ENCODE measurements at regions not wholly inside any gene's neighbourhood (a gene's known extent, or its start where the extent isn't known, plus 50 kb on each side); places are given as distances from the start of the nearest gene placed in this dataset.
"Not testable (repeated sequence)": the region's sequence is repeated elsewhere in the genome, so short reads cannot be mapped to it uniquely, and the experiment has no call there.

GRCh38 chr15:36130641-36131310 lies 448.6 kb upstream of the CDIN1 start:
- no peaks in the 10 kb centered on the region for H3K27me3 Mint-ChIP-seq (ENCODE audit: low read depth)
- no peak for DNase-seq
- peaks cover under 1 to 3% of the 10 kb centered on the region in 2 donors for H3K9me3 Mint-ChIP-seq
- no peak overlapping the region for H3K27ac Mint-ChIP-seq
- no peaks in the 10 kb centered on the region for H3K36me3 Mint-ChIP-seq (ENCODE audit: insufficient read depth in 2 of 2)
- H3K4me3 Mint-ChIP-seq: no peak overlapping the region
- no peak for ATAC-seq (replicated peaks in 1 of 2)
- H3K4me1 Mint-ChIP-seq (ENCODE audit: low read depth): no peaks in the 10 kb centered on the region

GRCh38 chr15:36133742-36134141 lies 445.7 kb upstream of the CDIN1 start:
- Mint-ChIP-seq H3K27ac (no peak overlapping the region), H3K9me3 (peaks cover 0 to 3% of the 10 kb centered on the region in 2 donors), H3K27me3 (ENCODE audit: low read depth) (no peaks in the 10 kb centered on the region), H3K36me3 (ENCODE audit: insufficient read depth in 2 of 2) (no peaks in the 10 kb centered on the region), H3K4me3 (no peak overlapping the region), H3K4me1 (ENCODE audit: low read depth) (no peaks in the 10 kb centered on the region)
- ATAC-seq (replicated peaks in 1 of 2) (no peak), DNase-seq (no peak)

GRCh38 chr15:36136049-36136448 lies 443.4 kb upstream of the CDIN1 start:
- Mint-ChIP-seq H3K4me1 (ENCODE audit: low read depth) (no peaks in the 10 kb centered on the region), H3K36me3 (ENCODE audit: insufficient read depth in 2 of 2) (peaks cover 0 to 1% of the 10 kb centered on the region in 2 donors), H3K9me3 (peaks cover 0 to 3% of the 10 kb centered on the region in 2 donors), H3K27ac (no peak overlapping the region), H3K4me3 (no peak overlapping the region), H3K27me3 (ENCODE audit: low read depth) (no peaks in the 10 kb centered on the region)
- no peak for ATAC-seq (replicated peaks in 1 of 2)
- DNase-seq: no peak

- Mint-ChIP-seq H3K36me3 (ENCODE audit: insufficient read depth in 2 of 2) (no peaks in the 10 kb centered on the region), H3K4me3 (no peak overlapping the region), H3K9me3 (peaks cover 1 to 4% of the 10 kb centered on the region in 2 donors), H3K27me3 (ENCODE audit: low read depth) (no peaks in the 10 kb centered on the region), H3K4me1 (ENCODE audit: low read depth) (no peaks in the 10 kb centered on the region), H3K27ac (no peak overlapping the region)
- ATAC-seq (replicated peaks in 1 of 2) (no peak), DNase-seq (no peak)
Measured at GRCh38 chr15:36152936-36153335, 426.5 kb upstream of the CDIN1 start.

GRCh38 chr15:36156879-36157427 lies 422.5 kb upstream of the CDIN1 start:
- H3K4me3 Mint-ChIP-seq: no peak overlapping the region
- H3K9me3 Mint-ChIP-seq: peaks cover 0 to 4% of the 10 kb centered on the region in 2 donors
- DNase-seq: no peak
- no peaks in the 10 kb centered on the region for H3K27me3 Mint-ChIP-seq (ENCODE audit: low read depth)
- H3K27ac Mint-ChIP-seq: no peak overlapping the region
- H3K36me3 Mint-ChIP-seq (ENCODE audit: insufficient read depth in 2 of 2): no peaks in the 10 kb centered on the region
- ATAC-seq (replicated peaks in 1 of 2): no peak
- no peaks in the 10 kb centered on the region for H3K4me1 Mint-ChIP-seq (ENCODE audit: low read depth)

GRCh38 chr15:36160351-36160750 lies 419.1 kb upstream of the CDIN1 start:
- Mint-ChIP-seq H3K9me3 (peaks cover 4 to 6% of the 10 kb centered on the region in 2 donors), H3K36me3 (ENCODE audit: insufficient read depth in 2 of 2) (no peaks in the 10 kb centered on the region), H3K27ac (no peak overlapping the region), H3K4me3 (no peak overlapping the region), H3K4me1 (ENCODE audit: low read depth) (no peaks in the 10 kb centered on the region), H3K27me3 (ENCODE audit: low read depth) (no peaks in the 10 kb centered on the region)
- DNase-seq (no peak), ATAC-seq (replicated peaks in 1 of 2) (no peak)

GRCh38 chr15:36161108-36161507 lies 418.3 kb upstream of the CDIN1 start:
- no peak overlapping the region for H3K27ac Mint-ChIP-seq
- H3K4me1 Mint-ChIP-seq (ENCODE audit: low read depth): no peaks in the 10 kb centered on the region
- no peaks in the 10 kb centered on the region for H3K27me3 Mint-ChIP-seq (ENCODE audit: low read depth)
- ATAC-seq (replicated peaks in 1 of 2) (no peak), DNase-seq (no peak)
- no peak overlapping the region for H3K4me3 Mint-ChIP-seq
- no peaks in the 10 kb centered on the region for H3K36me3 Mint-ChIP-seq (ENCODE audit: insufficient read depth in 2 of 2)
- H3K9me3 Mint-ChIP-seq: peaks cover 6 to 9% of the 10 kb centered on the region in 2 donors

- H3K27me3 Mint-ChIP-seq (ENCODE audit: low read depth): no peaks in the 10 kb centered on the region
- H3K4me1 Mint-ChIP-seq (ENCODE audit: low read depth): no peaks in the 10 kb centered on the region
- H3K36me3 Mint-ChIP-seq (ENCODE audit: insufficient read depth in 2 of 2): no peaks in the 10 kb centered on the region
- no peak overlapping the region for H3K27ac Mint-ChIP-seq
- no peak overlapping the region for H3K4me3 Mint-ChIP-seq
- ATAC-seq (replicated peaks in 1 of 2) (no peak), DNase-seq (no peak)
- peaks cover 6 to 9% of the 10 kb centered on the region in 2 donors for H3K9me3 Mint-ChIP-seq
Measured at GRCh38 chr15:36161771-36162212, 417.6 kb upstream of the CDIN1 start.

- H3K4me1 Mint-ChIP-seq (ENCODE audit: low read depth); H3K4me3 Mint-ChIP-seq; ATAC-seq (replicated peaks in 1 of 2); DNase-seq; H3K27ac Mint-ChIP-seq; H3K36me3 Mint-ChIP-seq (ENCODE audit: insufficient read depth in 2 of 2); H3K27me3 Mint-ChIP-seq (ENCODE audit: low read depth); H3K9me3 Mint-ChIP-seq: not testable (repeated sequence)
Measured at GRCh38 chr15:36163983-36164382, 415.4 kb upstream of the CDIN1 start.

GRCh38 chr15:36172955-36173354 lies 406.5 kb upstream of the CDIN1 start:
- H3K4me3 Mint-ChIP-seq: no peak overlapping the region
- H3K9me3 Mint-ChIP-seq: no peaks in the 10 kb centered on the region
- no peaks in the 10 kb centered on the region for H3K4me1 Mint-ChIP-seq (ENCODE audit: low read depth)
- no peaks in the 10 kb centered on the region for H3K36me3 Mint-ChIP-seq (ENCODE audit: insufficient read depth in 2 of 2)
- no peak overlapping the region for H3K27ac Mint-ChIP-seq
- ATAC-seq (replicated peaks in 1 of 2) (no peak), DNase-seq (no peak)
- no peaks in the 10 kb centered on the region for H3K27me3 Mint-ChIP-seq (ENCODE audit: low read depth)

- Mint-ChIP-seq H3K4me3 (no peak overlapping the region), H3K9me3 (no peaks in the 10 kb centered on the region), H3K36me3 (ENCODE audit: insufficient read depth in 2 of 2) (no peaks in the 10 kb centered on the region), H3K27ac (no peak overlapping the region), H3K4me1 (ENCODE audit: low read depth) (no peaks in the 10 kb centered on the region), H3K27me3 (ENCODE audit: low read depth) (no peaks in the 10 kb centered on the region)
- DNase-seq (no peak), ATAC-seq (replicated peaks in 1 of 2) (no peak)
Measured at GRCh38 chr15:36175186-36175740, 404.2 kb upstream of the CDIN1 start.

GRCh38 chr15:36175741-36176291 lies 403.6 kb upstream of the CDIN1 start:
- Mint-ChIP-seq H3K36me3 (ENCODE audit: insufficient read depth in 2 of 2) (no peaks in the 10 kb centered on the region), H3K4me3 (no peak overlapping the region), H3K4me1 (ENCODE audit: low read depth) (no peaks in the 10 kb centered on the region), H3K27ac (no peak overlapping the region), H3K27me3 (ENCODE audit: low read depth) (no peaks in the 10 kb centered on the region), H3K9me3 (no peaks in the 10 kb centered on the region)
- no peak for ATAC-seq (replicated peaks in 1 of 2)
- no peak for DNase-seq

GRCh38 chr15:36177590-36178302 lies 401.7 kb upstream of the CDIN1 start:
- Mint-ChIP-seq H3K4me3 (no peak overlapping the region), H3K36me3 (ENCODE audit: insufficient read depth in 2 of 2) (no peaks in the 10 kb centered on the region), H3K9me3 (no peaks in the 10 kb centered on the region), H3K4me1 (ENCODE audit: low read depth) (no peaks in the 10 kb centered on the region), H3K27me3 (ENCODE audit: low read depth) (no peaks in the 10 kb centered on the region), H3K27ac (no peak overlapping the region)
- ATAC-seq (replicated peaks in 1 of 2) (no peak), DNase-seq (no peak)
